ENCODE measurements at regions not wholly inside any gene's neighbourhood (a gene's known extent, or its start where the extent isn't known, plus 50 kb on each side); places are given as distances from the start of the nearest gene placed in this dataset.

DNA sequence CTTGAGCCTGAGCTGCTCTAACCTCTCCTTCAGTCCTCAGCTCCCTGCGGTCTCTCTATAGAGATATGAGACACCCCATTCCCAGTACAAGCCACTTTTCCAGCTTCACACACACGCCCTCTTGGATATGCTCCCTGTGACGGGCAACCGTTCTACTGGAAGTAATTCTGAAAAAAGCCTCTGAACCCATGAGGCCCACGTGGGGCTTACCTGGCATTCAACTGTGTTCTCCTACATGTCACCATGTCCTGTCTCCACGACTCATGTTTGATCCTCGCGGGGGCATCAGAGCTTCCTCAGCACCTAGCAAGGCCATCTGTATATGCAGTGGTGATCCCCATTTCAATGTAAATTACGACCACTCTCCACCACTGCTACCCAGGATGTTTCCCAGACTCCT, 69.2 kb upstream of the DUSP22 start:
- TF ChIP-seq ZFX (IDR thresholded peaks at IDR 0.05): no peak
- TF ChIP-seq CTCF (conservative IDR thresholded peaks at IDR 0.05): no peak

Data from C4-2B (cell line).